NT2/D1 (cell line): ENCODE measurements at regions not wholly inside any gene's neighbourhood (a gene's known extent, or its start where the extent isn't known, plus 50 kb on each side); places are given as distances from the start of the nearest gene placed in this dataset.

Experiments used
- DNase-seq: peaks from one replicate; pipeline ENCODE4 v3.0.0-alpha.2; 2011; ENCODE audit warnings: low read depth, low spot score
- H3K27me3 ChIP-seq: 2 replicates; pipeline ENCODE4 v1.6.0; 2011; ENCODE audit warnings: mild to moderate bottlenecking; ENCODE audit not compliant: insufficient read length, insufficient read depth
- H3K36me3 ChIP-seq: 2 replicates; pipeline ENCODE4 v1.6.1; 2011; ENCODE audit warnings: mild to moderate bottlenecking, low read length, mixed read lengths; ENCODE audit not compliant: insufficient read depth, insufficient read length
- H3K4me1 ChIP-seq: 2 replicates; pipeline ENCODE4 v1.5.1; 2011; ENCODE audit not compliant: insufficient read depth, insufficient read length
- H3K4me3 ChIP-seq: 2 replicates; pipeline ENCODE4 v1.5.1; 2011; ENCODE audit warnings: low read depth; ENCODE audit not compliant: insufficient read length
- H3K9ac ChIP-seq: 2 replicates; pipeline ENCODE4 v1.6.0; 2011; ENCODE audit warnings: low read depth; ENCODE audit not compliant: insufficient read length
- H3K9me3 ChIP-seq: 2 replicates; pipeline ENCODE4 v1.5.1; 2011; ENCODE audit warnings: mild to moderate bottlenecking, low read length; ENCODE audit not compliant: insufficient read depth
- SUZ12 ChIP-seq: IDR thresholded peaks from 2 replicates; pipeline ENCODE4 v1.6.1; 2011; ENCODE audit not compliant: insufficient read length, insufficient read depth; ENCODE audit errors: extremely low read depth
- YY1 ChIP-seq: IDR thresholded peaks from 2 replicates; pipeline ENCODE4 v1.6.1; 2011; ENCODE audit not compliant: insufficient read length, insufficient read depth
- ZNF274 ChIP-seq: IDR thresholded peaks from 2 replicates; pipeline ENCODE4 v1.6.1; 2011; ENCODE audit warnings: mild to moderate bottlenecking, low read depth, low read length

- TF ChIP-seq YY1: no peak
- TF ChIP-seq ZNF274: no peak
- no peak for TF ChIP-seq SUZ12
- Histone ChIP-seq H3K9ac (no peak overlapping the region), H3K4me1 (peaks cover 18% of the 10 kb centered on the region), H3K4me3 (no peak overlapping the region), H3K9me3 (no peaks in the 10 kb centered on the region), H3K36me3 (no peaks in the 10 kb centered on the region), H3K27me3 (peaks cover 91% of the 10 kb centered on the region)
- no peak for DNase-seq
Measured at GRCh38 chr12:132399092-132400010, 70.0 kb upstream of the GALNT9 start.

DNA sequence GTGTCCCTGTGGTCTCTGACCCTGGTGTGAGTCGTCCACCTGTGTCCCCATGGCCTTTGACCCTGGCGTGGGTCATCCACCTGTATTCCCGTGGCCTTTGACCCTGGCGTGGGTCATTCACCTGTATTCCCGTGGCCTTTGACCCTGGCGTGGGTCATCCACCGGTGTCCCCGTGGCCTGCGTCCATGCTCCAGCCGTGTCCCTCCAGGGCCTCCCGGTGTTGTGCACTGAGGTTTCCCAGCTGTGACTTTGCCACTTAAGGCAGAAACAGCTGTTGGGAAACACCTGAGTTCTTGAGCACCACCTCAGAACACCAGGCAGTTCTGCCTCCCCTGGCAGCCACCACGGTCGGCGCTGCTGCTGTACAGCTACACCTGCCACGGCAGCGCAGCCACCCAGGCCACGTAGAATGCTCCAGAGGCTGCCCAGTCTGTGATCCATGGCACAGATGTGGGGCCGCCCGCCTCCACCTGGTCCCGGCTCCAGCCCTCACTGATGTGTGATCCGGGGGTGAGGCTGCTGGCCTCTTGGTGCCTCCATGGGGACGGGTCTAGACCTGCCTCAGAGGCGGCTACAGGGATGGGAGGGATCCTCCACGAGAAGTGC, 69.1 kb upstream of the GALNT9 start:
- Histone ChIP-seq H3K27me3 (peaks cover 90% of the 10 kb centered on the region), H3K36me3 (no peaks in the 10 kb centered on the region), H3K4me1 (peaks cover 18% of the 10 kb centered on the region), H3K9ac (no peak overlapping the region), H3K4me3 (no peak overlapping the region), H3K9me3 (no peaks in the 10 kb centered on the region)
- DNase-seq: no peak
- TF ChIP-seq ZNF274 (no peak), YY1 (no peak), SUZ12 (no peak)

DNA sequence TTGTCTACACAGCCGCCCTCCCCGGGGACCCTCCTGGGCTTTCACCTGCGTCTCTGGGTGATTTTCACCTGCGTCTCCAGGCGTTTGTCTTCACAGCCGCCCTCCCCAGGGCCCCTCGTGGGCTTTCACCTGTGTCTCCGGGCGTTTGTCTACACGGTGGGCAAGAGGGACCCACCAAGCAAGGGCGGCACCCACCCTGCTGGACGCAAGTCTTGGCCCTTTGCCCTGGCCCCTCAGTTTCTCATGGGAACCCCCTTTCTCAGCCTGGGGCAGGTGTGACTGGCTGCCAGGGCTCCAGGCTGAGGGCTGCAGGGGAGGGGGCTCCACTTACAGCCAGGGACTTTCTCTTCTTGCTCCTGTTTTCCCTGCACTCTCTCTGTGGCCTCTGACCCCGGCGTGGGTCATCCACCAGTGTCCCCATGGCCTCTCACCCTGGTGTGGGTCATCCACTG, 68.6 kb upstream of the GALNT9 start:
- TF ChIP-seq YY1 (no peak), SUZ12 (no peak)

GRCh38 chr12:132397152-132397933, 68.0 kb upstream of the GALNT9 start:
- TF ChIP-seq ZNF274 (no peak), SUZ12 (no peak), YY1 (no peak)
- no peak for DNase-seq

More for the DNA sequence above, 68.6 kb upstream of the GALNT9 start:
- no peak overlapping the region for H3K9ac ChIP-seq
- no peak for DNase-seq
- peaks cover 18% of the 10 kb centered on the region for H3K4me1 ChIP-seq
- H3K4me3 ChIP-seq: no peak overlapping the region
- H3K9me3 ChIP-seq: no peaks in the 10 kb centered on the region
- H3K27me3 ChIP-seq: peaks cover 90% of the 10 kb centered on the region
- no peaks in the 10 kb centered on the region for H3K36me3 ChIP-seq

DNA sequence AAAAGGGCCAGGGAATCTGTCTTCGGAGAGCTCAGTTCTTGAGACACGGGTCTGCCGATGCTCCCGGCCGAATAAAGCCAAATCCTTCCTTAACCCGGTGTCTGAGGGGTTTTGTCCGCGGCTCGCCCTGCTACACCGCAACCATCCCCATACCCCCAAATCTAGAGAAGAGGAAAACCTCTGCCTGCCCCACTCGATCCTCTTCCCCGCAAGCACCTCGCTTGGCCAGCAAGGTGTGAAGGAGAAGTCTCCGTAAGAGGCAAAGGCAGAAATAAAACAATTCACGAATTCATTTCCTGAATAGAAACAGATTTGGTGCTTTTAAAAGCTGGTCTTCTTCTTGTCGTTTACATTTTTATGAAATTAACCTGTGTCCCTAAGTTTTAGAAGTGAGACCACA, 67.3 kb upstream of the GALNT9 start:
- DNase-seq: no peak
- H3K9me3 ChIP-seq: no peaks in the 10 kb centered on the region
- no peak for TF ChIP-seq YY1
- no peak for TF ChIP-seq SUZ12
- no peak for TF ChIP-seq ZNF274
- peaks cover 18% of the 10 kb centered on the region for H3K4me1 ChIP-seq
- no peak overlapping the region for H3K9ac ChIP-seq
- H3K4me3 ChIP-seq: no peak overlapping the region
- peaks cover 89% of the 10 kb centered on the region for H3K27me3 ChIP-seq
- H3K36me3 ChIP-seq: no peaks in the 10 kb centered on the region

More at GRCh38 chr12:132397152-132397933, 68.0 kb upstream of the GALNT9 start:
- Histone ChIP-seq H3K9me3 (no peaks in the 10 kb centered on the region), H3K9ac (no peak overlapping the region), H3K4me3 (no peak overlapping the region), H3K4me1 (peaks cover 18% of the 10 kb centered on the region), H3K36me3 (no peaks in the 10 kb centered on the region), H3K27me3 (peaks cover 90% of the 10 kb centered on the region)

- no peaks in the 10 kb centered on the region for H3K9me3 ChIP-seq
- H3K36me3 ChIP-seq: no peaks in the 10 kb centered on the region
- no peak overlapping the region for H3K9ac ChIP-seq
- no peak overlapping the region for H3K4me3 ChIP-seq
- TF ChIP-seq ZNF274 (no peak), YY1 (no peak), SUZ12 (no peak)
- no peak for DNase-seq
- H3K4me1 ChIP-seq: peaks cover 16% of the 10 kb centered on the region
- H3K27me3 ChIP-seq: peaks cover 93% of the 10 kb centered on the region
Measured at GRCh38 chr12:132395908-132396305, 66.5 kb upstream of the GALNT9 start.
